PC-9 (cell line): ENCODE measurements at regions not wholly inside any gene's neighbourhood (a gene's known extent, or its start where the extent isn't known, plus 50 kb on each side); places are given as distances from the start of the nearest gene placed in this dataset.

ENCODE experiments used
- CTCF ChIP-seq: fragments of 200-600 bp; sonication (generic); conservative IDR thresholded peaks from 2 replicates; pipeline ENCODE4 v1.6.1; 2017; ENCODE audit warnings: mixed run types, antibody characterized with exemption, mild to moderate bottlenecking, moderate library complexity
- EZH2 ChIP-seq: fragments of 200-600 bp; sonication (generic); IDR thresholded peaks from 2 replicates; pipeline ENCODE4 v1.8.0; 2017; ENCODE audit warnings: antibody characterized with exemption, low read depth

- TF ChIP-seq CTCF (no peak), EZH2 (no peak)
These were observed 79.3 kb upstream of the ARL4D start for GRCh38 chr17:43319293-43320124.
